HG03457 (cell line): ENCODE measurements at regions not wholly inside any gene's neighbourhood (a gene's known extent, or its start where the extent isn't known, plus 50 kb on each side); places are given as distances from the start of the nearest gene placed in this dataset.

ENCODE experiments used
- ATAC-seq: cut with Tn5 transposase; IDR thresholded peaks from one replicate; pipeline ENCODE4 v1.9.1; 2021; ENCODE audit warnings: moderate number of reproducible peaks; ENCODE audit not compliant: unreplicated experiment

DNA sequence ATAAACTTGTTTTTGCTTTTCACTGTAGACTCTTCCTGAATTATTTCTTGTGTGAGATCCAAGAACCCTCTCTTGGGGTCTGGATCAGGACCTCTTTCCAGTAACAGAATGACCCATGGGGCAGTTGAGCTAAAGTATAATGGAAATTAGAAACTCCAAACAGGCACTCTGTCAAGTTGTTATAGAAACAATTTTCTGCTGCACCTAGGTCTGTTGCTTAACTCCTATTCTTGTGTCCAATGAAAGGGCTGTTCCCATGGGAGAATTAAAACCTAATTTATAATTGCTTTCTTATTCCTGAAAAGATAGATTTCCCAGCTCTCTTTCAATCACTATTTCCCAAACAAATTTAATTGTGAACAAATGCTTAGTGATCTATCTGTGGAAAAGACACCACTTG lies 1341.3 kb upstream of the PIK3C3 start:
- ATAC-seq: no peak

DNA sequence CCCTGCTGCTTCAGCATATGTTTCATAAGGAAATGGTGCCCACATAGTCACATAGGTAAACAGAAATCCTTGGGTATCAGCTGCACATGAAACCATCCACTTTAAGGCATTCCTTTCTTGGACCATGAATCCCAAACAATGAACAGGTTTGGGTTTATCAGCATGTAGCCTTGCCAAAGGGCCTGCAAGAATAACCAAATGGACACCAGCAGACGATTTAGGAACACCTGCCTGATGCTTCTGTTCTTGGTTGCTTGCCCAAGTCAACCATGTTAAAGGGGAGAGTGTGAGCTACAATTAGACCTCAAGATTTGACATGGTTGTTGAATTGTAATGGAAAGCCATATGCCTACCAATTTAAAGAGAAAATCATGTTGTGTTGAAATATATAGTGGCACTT lies 1342.7 kb upstream of the PIK3C3 start:
- no peak for ATAC-seq

- no peak for ATAC-seq
These were observed 1346.8 kb upstream of the PIK3C3 start for GRCh38 chr18:40608226-40608625.

DNA sequence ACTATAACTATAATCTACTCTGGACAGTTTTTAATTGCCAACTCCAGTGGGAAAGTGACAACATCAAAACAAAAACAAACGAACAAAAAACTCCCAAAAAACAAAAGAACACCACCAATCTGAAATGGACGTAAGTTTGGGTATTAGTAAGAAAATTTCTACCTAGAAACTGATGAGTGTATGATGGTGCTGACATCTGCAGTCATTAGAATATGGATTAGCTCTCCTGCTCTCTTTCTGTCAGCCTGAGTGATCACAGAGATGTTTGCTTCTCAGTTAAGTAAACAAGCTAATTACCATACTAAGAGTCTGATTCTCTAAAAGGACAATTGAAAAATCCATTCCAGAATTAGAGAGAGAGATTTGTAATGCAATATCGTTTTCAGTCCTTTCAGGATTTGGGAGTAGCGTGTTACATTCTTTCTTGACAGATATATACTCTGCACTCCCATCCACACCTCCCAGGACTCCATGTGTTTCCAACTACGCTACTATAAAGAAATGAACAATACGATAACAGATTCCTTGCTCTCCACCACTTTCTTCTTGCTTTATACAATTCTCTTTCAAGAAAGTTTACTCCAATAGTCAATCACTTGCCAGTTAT lies 1347.4 kb upstream of the PIK3C3 start:
- ATAC-seq: no peak

- no peak for ATAC-seq
These were observed 1348.0 kb upstream of the PIK3C3 start for GRCh38 chr18:40606996-40607395.

DNA sequence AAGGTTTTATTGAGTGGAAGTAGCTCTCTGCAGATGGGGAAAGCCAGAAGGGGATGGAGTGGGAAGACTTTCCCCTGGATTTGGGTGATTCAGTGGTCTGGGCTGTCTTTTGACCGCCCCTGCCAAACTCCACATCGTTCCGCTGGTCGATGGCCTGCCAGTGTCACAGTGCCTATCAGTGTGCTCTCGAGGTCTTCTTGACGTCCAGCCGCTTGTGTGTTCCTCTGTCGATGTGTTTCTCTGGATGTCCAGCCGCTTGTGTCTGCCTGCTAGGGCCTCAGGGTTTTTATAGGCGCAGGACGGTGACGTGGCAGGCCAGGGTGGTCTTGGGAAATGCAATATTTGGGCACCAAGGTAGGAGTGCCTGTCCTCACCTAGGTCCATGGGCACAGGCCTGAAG lies 1371.4 kb upstream of the PIK3C3 start:
- no peak for ATAC-seq

- ATAC-seq: no peak
These were observed 1372.9 kb upstream of the PIK3C3 start for GRCh38 chr18:40582105-40582504.

DNA sequence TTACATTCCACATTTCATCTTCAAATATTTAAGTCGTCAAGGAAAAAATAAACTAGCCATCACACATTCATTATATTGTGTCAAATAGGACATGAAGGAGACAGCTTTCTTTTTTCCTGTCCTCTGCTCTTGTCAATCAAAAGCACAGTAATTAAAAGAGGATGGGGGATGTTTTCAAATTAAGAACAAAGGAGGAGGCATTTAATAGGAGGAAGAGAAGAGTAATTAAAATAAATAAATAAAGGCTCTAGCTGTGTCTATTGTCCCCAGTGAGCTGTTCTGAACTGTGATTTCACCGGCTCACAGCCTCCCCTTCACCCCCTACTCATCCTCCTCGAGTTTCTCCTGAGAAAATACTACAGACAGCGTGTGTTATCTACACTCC lies 1377.1 kb upstream of the PIK3C3 start:
- no peak for ATAC-seq

DNA sequence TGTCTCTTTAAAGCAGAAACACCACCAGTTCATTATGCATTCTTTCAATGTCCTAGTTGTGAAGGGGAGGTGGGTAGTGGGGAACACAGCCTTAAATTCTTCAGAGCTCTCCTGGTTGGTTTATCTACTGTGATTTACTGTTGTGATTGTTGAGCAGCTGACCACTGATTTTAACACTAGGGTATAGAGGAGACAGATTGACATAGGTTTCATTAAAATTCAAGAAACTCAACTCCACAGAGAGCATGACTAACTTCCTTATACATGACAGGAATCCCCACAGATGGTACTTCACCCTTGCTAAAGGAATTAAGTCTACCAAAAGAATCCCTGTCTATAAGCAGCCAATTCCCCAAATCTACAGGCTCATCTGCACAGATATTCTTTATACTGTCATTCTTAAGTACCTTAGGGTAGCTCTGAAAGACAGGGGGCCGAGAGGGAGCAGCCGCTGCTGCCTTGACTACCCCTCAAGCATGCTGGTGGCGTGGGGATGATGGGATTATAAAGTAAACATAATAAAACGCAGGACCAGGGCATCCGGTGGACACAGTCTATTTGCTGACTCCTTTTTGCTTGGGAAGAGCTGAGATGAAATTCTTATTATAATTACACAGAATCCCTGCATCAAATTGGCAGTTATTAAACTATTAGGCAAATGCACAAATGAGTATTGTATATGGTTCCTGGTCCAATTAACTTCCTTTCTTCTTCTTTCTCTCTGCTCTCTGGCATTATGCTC lies 1377.6 kb upstream of the PIK3C3 start:
- ATAC-seq: no peak

DNA sequence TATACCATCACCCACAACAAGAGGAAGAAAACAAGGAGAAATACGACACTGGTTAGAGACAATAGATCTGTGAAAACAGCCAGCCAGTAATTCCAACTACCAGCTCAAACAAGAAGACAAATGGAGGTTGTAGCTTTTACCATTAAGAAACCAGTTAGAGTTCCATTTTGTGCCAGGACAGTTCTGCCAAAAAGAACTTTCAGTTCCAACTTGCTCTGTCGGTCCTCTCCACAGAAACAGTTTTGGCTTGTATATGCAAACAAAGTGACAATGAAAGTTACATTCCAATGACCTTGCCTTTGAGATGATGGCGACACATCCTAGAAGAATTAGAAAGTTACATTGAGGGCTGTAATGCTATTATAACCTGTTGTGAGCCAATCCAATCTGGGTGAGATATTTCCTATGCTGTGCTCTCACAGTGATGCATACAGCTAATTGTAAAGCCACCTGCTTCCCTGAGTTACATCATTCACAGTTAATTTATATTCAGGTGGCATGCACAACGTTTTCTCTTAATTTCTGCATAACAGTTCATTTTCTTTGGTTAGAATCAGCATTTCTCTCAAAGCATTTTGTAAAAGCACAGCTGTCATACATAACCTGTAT lies 1378.4 kb upstream of the PIK3C3 start:
- ATAC-seq: no peak

DNA sequence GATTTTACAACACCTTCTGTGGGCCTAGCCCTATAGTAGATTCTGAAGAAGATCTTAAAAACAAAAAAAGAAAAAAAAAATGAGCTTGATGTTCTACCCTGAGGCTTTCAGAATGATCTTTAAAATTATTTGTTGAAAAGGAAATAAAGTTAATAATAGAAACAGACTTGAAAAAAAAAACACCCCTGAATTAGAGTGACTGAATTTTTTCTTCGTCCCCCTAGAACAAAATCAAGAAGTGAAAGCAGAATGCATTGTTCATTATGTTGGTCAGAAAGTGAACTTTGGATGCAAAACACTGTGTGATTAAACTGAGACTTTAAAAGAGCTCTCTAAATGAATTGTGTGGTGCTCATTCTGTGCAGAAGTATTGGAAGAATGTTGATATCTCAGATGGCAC lies 1384.4 kb upstream of the PIK3C3 start:
- no peak for ATAC-seq

DNA sequence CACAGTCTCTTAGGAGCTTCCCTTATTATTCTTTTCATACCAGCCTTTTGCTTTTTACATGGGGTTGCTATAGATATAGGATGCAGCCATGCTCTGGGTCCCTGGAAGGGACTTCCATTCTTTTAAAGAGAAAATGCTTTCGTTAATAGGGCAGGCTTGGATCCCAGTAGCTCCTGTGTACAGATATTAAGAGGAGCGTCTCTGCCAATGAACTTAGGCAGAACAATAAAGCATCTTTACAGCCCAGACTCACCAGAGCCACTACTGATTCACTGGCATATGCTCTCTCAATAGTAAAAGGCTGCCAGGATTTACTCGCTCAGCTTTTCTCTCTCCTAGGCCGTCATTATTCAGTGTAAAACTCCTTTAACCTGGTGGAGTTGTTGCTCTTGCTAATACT lies 1385.4 kb upstream of the PIK3C3 start:
- no peak for ATAC-seq

- ATAC-seq: no peak
These were observed 1388.6 kb upstream of the PIK3C3 start for GRCh38 chr18:40566510-40566844.

- no peak for ATAC-seq
These were observed 1389.1 kb upstream of the PIK3C3 start for GRCh38 chr18:40565805-40566509.

DNA sequence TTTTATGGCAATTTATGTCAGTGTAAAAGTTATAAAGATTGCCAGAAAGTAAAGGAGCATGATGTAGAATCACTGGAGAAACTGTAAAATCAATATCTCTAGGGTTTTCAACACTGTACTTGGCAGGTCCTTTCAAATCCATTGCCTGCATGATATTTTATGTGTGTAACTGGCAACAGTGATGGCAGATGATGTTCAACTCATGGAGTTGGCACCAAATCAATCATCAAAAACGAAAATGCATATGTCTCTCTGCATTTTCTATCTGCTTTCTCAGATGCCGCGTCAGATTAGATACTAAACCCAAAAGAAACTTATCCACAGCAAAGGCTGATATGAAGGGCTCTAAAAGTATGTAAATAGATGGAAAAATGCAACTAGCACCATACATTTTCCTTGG lies 1395.5 kb upstream of the PIK3C3 start:
- ATAC-seq: no peak

DNA sequence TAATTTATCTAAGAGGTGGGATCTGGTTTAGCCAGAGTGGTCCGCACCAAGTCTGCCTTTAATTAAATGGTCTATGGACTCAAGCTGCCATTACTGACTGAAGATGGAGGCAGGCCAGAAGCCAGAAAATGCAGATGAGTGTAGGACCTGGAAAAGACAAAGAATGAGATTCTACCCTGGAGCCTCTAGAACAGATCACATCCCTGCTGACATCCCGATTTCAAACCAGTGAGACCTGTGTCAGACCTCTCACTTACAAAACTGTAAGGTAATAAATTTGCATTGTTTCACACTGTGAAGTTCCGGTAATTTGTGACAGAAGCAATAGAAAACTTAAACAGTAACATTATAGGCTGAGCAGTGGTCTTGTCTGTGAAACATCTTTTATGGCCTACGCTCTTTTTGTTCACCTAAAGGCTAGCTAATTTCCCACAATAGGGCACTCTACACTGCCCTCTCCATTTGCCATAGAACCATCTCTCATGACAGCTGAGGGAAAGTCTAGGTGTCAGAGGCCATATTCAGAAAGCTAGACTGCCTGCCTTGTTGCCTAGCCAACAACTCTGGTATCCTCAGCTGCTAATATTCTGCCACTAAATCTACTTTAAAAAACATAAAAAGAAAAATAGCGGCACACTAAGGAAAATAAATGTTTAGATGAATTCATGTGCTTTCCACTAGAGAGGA lies 1396.2 kb upstream of the PIK3C3 start:
- ATAC-seq: no peak

DNA sequence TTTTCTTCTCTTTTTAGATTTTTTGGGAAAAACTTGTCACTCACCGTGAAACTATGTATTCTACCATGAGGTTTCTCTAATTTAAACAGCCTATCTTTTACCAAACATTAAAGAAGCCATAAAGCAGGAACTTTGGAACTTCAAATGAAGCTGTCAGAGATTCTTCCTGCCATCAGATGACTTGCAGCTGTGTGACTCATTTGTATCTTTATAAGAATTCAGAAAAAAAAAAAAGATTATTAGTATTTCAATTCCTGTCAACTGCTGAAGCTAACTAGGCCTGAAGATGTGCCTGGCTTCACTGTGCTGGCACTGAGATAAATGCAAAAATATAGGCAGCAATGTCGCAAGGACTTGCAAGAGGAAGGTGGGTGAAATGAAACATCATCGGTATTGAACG lies 1399.1 kb upstream of the PIK3C3 start:
- no peak for ATAC-seq

DNA sequence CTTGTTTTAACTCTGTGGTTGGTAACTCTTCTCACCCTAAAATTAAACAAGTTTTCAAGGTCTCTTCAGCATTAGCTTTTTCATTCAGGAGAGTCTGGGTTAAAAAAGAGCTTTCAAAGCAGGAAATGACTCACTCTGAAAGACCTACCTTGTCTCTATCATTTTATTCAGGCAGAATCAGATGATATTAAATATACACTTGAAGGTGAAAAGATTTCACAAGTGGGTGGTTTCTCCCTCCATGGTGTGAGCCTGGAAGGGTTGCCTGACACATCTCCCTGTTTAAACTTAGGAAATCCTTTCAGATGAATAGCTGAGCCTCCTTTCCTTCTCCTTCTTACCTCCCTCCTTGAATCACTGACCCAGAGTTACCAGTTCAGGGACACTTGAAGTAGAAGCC lies 1402.0 kb upstream of the PIK3C3 start:
- no peak for ATAC-seq

DNA sequence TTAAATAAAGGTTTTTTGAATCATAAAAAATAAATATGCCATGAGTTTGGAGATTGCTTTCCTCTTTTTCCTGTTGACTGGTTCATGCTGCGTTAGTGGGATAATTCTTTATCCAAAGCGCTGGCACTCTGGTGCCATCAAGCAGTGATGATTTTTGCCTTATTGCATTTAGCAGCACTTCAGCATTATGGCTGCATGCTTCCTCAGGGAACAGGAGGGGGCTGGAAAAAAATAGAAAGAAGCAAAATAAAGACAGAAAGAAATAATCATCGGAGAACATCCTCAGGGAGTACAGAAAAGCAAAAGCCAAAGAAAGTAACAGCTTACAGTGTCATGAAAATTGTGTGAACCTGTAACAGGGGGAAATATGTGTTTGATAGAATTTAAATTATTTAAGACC lies 1408.2 kb upstream of the PIK3C3 start:
- ATAC-seq: no peak

DNA sequence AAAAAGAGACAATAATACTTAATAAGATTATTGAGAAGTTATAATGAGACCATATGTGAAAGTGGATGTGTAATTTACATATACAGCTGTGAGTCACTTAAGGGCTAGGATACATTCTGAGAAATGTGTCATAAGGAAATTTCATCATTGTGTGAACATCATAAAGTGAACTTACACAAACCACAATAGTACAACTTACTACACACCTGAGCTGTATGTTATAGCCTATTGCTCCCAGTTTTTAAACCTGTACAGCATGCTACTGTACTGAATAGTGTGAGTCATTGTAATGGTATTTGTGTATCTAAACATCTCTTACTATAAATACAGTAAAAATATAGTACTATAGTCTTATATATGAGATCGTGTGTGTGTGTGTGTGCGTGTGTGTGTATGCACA lies 1420.3 kb upstream of the PIK3C3 start:
- no peak for ATAC-seq

GRCh38 chr18:40532046-40532445 lies 1423.0 kb upstream of the PIK3C3 start:
- no peak for ATAC-seq
